Osteocyte (in vitro differentiated cells): ENCODE measurements at regions not wholly inside any gene's neighbourhood (a gene's known extent, or its start where the extent isn't known, plus 50 kb on each side); places are given as distances from the start of the nearest gene placed in this dataset.
"Not testable (repeated sequence)": the region's sequence is repeated elsewhere in the genome, so short reads cannot be mapped to it uniquely, and the experiment has no call there.

Experiments used
- DNase-seq: peaks from one replicate; pipeline ENCODE4 v3.0.0; 2021; ENCODE audit warnings: mixed read lengths; ENCODE audit not compliant: unreplicated experiment; ENCODE audit errors: extremely low spot score
- H3K27ac Mint-ChIP-seq: one replicate; pipeline ENCODE4 v1.8.0; 2021; ENCODE audit warnings: mild to moderate bottlenecking, mixed read lengths; ENCODE audit not compliant: unreplicated experiment
- H3K27me3 Mint-ChIP-seq: one replicate; pipeline ENCODE4 v1.8.0; 2021; ENCODE audit warnings: mixed read lengths; ENCODE audit not compliant: unreplicated experiment
- H3K36me3 Mint-ChIP-seq: one replicate; pipeline ENCODE4 v1.8.0; 2021; ENCODE audit warnings: mixed read lengths; ENCODE audit not compliant: unreplicated experiment
- H3K4me1 Mint-ChIP-seq: one replicate; pipeline ENCODE4 v1.8.0; 2021; ENCODE audit warnings: mixed read lengths; ENCODE audit not compliant: unreplicated experiment
- H3K4me3 Mint-ChIP-seq: one replicate; pipeline ENCODE4 v1.8.0; 2021; ENCODE audit warnings: mild to moderate bottlenecking, moderate library complexity, mixed read lengths; ENCODE audit not compliant: unreplicated experiment
- H3K9me3 Mint-ChIP-seq: one replicate; pipeline ENCODE4 v1.8.0; 2021; ENCODE audit warnings: mixed read lengths; ENCODE audit not compliant: unreplicated experiment
- TF ChIP-seq, protein P1 (sequence below): fragments of 200-600 bp; sonication (generic); IDR thresholded peaks from 2 replicates; pipeline ENCODE4 v1.5.0; 2021; ENCODE audit warnings: antibody characterized with exemption, mild to moderate bottlenecking, moderate library complexity

DNA sequence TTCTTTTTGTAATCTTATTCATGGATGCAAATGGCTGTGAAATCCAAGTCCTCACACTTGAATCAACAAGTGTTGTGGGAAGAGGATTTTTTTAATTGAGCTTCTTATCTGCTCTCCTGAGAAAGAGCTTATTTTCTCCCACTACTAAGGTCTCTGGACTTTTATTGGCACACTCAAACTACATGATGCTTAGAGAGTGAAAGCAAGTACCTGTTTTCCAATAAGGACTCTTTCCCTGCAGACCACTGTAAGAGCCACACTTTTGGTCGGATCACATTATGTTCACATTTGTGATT is 546.4 kb upstream of the ARRDC3 start:
- Mint-ChIP-seq H3K27ac (no peak overlapping the region), H3K36me3 (no peaks in the 10 kb centered on the region), H3K4me1 (peaks cover 16% of the 10 kb centered on the region), H3K27me3 (no peaks in the 10 kb centered on the region), H3K4me3 (no peak overlapping the region), H3K9me3 (no peaks in the 10 kb centered on the region)
- DNase-seq, result no peak
- TF ChIP-seq, protein P1, sequence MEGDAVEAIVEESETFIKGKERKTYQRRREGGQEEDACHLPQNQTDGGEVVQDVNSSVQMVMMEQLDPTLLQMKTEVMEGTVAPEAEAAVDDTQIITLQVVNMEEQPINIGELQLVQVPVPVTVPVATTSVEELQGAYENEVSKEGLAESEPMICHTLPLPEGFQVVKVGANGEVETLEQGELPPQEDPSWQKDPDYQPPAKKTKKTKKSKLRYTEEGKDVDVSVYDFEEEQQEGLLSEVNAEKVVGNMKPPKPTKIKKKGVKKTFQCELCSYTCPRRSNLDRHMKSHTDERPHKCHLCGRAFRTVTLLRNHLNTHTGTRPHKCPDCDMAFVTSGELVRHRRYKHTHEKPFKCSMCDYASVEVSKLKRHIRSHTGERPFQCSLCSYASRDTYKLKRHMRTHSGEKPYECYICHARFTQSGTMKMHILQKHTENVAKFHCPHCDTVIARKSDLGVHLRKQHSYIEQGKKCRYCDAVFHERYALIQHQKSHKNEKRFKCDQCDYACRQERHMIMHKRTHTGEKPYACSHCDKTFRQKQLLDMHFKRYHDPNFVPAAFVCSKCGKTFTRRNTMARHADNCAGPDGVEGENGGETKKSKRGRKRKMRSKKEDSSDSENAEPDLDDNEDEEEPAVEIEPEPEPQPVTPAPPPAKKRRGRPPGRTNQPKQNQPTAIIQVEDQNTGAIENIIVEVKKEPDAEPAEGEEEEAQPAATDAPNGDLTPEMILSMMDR, result peak; percentile 2

DNA sequence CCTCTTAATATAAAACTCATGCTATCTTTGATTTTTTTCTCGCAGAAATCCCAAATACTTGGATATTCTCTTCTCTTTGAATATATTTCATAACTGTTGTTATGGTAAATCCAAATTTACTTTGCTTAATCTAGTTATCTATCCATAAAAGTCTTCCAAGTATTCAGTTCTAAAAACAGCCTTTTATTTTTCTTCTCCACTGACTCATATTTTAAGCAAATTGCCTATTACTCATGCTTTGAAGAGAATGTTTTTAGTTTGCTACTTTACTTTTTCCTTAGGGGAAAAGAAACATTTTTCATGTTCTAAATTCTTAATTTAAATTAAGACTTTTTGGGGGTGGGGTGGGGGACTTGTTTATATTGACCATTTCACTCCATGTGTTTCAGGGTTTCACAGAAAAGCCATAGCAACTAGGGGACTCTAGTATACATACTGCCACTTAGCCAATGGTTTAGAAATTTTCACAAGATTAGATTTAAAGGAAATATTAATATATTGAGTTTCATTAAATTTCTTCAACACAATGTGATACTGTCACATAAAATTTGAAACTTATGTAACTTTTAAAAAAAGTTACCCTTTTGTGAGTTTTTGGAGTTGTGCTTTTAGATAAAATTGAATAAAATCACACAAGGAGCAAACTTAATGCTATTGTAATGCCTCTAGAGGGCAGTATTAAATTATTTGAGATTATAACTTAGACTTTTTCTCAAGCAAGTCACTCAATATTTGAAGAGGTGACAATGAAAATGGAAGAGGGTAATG is 545.8 kb upstream of the ARRDC3 start:
- Mint-ChIP-seq H3K36me3 (no peaks in the 10 kb centered on the region), H3K27me3 (no peaks in the 10 kb centered on the region)
- TF ChIP-seq, protein P1, result peak; percentile 68

DNA sequence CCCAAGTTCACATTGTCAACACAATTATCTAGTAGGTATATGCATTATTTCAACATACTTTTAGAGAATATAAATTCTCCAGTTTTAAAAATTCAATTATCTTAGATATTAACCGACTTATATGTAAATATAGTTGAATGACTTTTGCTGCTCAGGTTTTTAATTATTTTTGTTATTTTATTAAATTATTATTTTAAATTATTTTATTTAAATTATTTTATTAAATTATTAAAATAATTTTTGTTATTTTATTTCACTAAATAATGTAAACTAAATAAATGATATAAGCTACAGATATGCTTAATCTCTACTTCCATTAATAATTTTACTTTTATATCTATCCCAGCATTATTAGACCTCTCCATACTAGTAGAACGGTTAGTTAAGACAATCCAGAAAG is 544.3 kb upstream of the ARRDC3 start:
- no peaks in the 10 kb centered on the region for H3K9me3 Mint-ChIP-seq
- H3K27me3 Mint-ChIP-seq, result no peaks in the 10 kb centered on the region
- no peak for DNase-seq
- H3K36me3 Mint-ChIP-seq, result no peaks in the 10 kb centered on the region
- H3K4me1 Mint-ChIP-seq, result peaks cover 16% of the 10 kb centered on the region
- TF ChIP-seq, protein P1, result no peak
- no peak overlapping the region for H3K27ac Mint-ChIP-seq
- no peak overlapping the region for H3K4me3 Mint-ChIP-seq

More for the DNA sequence above, 545.8 kb upstream of the ARRDC3 start:
- H3K9me3 Mint-ChIP-seq, result no peaks in the 10 kb centered on the region
- peaks cover 16% of the 10 kb centered on the region for H3K4me1 Mint-ChIP-seq
- no peak for DNase-seq
- no peak overlapping the region for H3K4me3 Mint-ChIP-seq
- H3K27ac Mint-ChIP-seq, result peak overlapping the region; percentile 37

DNA sequence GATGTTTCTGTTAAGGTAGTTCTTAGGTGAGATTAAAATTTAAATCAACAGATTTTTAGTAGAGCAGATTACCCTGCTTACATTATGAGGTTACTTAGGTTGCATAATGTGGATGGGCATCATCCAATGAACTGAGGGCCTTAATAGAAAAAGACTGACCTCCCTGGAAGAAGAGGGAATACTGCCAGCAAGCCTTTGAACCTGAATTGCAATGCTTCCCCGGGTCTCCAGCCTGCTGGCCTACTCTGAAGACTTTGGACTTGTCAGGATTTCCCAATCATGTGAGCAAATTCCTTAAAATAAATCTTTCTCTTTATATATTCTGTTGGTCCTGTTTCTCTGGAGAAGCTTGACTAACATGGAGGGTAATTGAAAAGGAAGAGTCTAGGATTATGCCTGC is 542.1 kb upstream of the ARRDC3 start:
- no peak for DNase-seq
- Mint-ChIP-seq H3K9me3 (no peaks in the 10 kb centered on the region), H3K27ac (no peak overlapping the region), H3K4me1 (peaks cover 16% of the 10 kb centered on the region), H3K36me3 (no peaks in the 10 kb centered on the region), H3K4me3 (no peak overlapping the region), H3K27me3 (no peaks in the 10 kb centered on the region)
- TF ChIP-seq, protein P1, result no peak

DNA sequence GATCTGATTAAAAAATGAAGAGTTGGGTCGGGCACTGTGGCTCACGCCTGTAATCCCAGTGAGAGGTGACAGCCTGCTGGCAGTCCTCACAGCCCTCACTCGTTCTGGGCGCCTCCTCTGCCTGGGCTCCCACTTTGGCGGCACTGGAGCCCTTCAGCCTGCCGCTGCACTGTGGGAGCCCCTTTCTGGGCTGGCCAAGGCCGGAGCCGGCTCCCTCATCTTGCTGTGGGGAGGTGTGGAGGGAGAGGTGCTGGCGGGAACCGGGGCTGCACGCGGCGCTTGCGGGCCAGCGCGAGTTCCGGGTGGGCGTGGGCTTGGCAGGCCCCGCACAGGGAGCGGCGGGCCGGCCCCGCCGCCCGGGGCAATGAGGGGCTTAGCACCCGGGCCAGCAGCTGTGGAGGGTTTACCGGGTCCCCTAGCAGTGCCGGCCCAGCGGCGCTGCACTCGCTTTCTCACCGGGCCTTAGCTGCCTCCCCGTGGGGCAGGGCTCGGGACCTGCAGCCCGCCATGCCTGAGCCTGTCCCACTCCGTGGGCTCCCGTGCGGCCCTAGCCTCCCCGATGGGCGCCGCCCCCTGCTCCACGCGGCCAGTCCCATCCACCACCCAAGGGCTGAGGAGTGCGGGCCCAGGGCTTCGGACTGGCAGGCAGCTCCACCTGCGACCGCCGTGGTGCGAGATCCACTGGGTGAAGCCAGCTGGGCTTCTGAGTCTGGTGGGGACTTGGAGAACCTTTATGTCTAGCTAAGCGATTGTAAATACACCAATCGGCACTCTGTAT is 534.1 kb upstream of the ARRDC3 start:
- H3K27ac Mint-ChIP-seq, DNase-seq, H3K9me3 Mint-ChIP-seq, H3K4me3 Mint-ChIP-seq, H3K27me3 Mint-ChIP-seq, H3K36me3 Mint-ChIP-seq, H3K4me1 Mint-ChIP-seq: not testable (repeated sequence)
